ENCODE measurements at regions not wholly inside any gene's neighbourhood (a gene's known extent, or its start where the extent isn't known, plus 50 kb on each side); places are given as distances from the start of the nearest gene placed in this dataset.
A peak's percentile ranks its signal among the peaks of the same experiment; 100 is the strongest.

GRCh38 chr2:48912110-48912509, 156.6 kb upstream of the LHCGR start:
- DNase-seq (ENCODE audit: low read depth, low spot score): peak; percentile 7

- DNase-seq (ENCODE audit: low read depth, low spot score): no peak
Observed at GRCh38 chr2:48910961-48911360, 155.4 kb upstream of the LHCGR start.

GRCh38 chr2:48906633-48907032, 151.1 kb upstream of the LHCGR start:
- no peak for DNase-seq (ENCODE audit: low read depth, low spot score)

GRCh38 chr2:48905696-48906095, 150.2 kb upstream of the LHCGR start:
- DNase-seq (ENCODE audit: low read depth, low spot score): no peak

- DNase-seq (ENCODE audit: low read depth, low spot score): no peak
Observed at GRCh38 chr2:48902521-48902920, 147.0 kb upstream of the LHCGR start.

GRCh38 chr2:48901416-48901815, 145.9 kb upstream of the LHCGR start:
- no peak for DNase-seq (ENCODE audit: low read depth, low spot score)

- DNase-seq (ENCODE audit: low read depth, low spot score): no peak
Observed at GRCh38 chr2:48901015-48901343, 145.5 kb upstream of the LHCGR start.

GRCh38 chr2:48900321-48901014, 144.9 kb upstream of the LHCGR start:
- DNase-seq (ENCODE audit: low read depth, low spot score): no peak

- no peak for DNase-seq (ENCODE audit: low read depth, low spot score)
Observed at GRCh38 chr2:48896870-48897269, 141.3 kb upstream of the LHCGR start.

GRCh38 chr2:48890454-48891131, 135.1 kb upstream of the LHCGR start:
- DNase-seq (ENCODE audit: low read depth, low spot score): no peak

GRCh38 chr2:48888066-48888465, 132.5 kb upstream of the LHCGR start:
- no peak for DNase-seq (ENCODE audit: low read depth, low spot score)

- no peak for DNase-seq (ENCODE audit: low read depth, low spot score)
Observed at GRCh38 chr2:48886919-48887318, 131.4 kb upstream of the LHCGR start.

GRCh38 chr2:48885841-48886240, 130.3 kb upstream of the LHCGR start:
- DNase-seq (ENCODE audit: low read depth, low spot score): no peak

- DNase-seq (ENCODE audit: low read depth, low spot score): peak; percentile 19
Observed at GRCh38 chr2:48883661-48884060, 128.1 kb upstream of the LHCGR start.

- no peak for DNase-seq (ENCODE audit: low read depth, low spot score)
Observed at GRCh38 chr2:48874282-48874681, 118.8 kb upstream of the LHCGR start.

GRCh38 chr2:48873666-48874065, 118.1 kb upstream of the LHCGR start:
- DNase-seq (ENCODE audit: low read depth, low spot score): no peak

- DNase-seq (ENCODE audit: low read depth, low spot score): no peak
Observed at GRCh38 chr2:48870942-48871341, 115.4 kb upstream of the LHCGR start.

- DNase-seq (ENCODE audit: low read depth, low spot score): no peak
Observed at GRCh38 chr2:48870503-48870902, 115.0 kb upstream of the LHCGR start.

- no peak for DNase-seq (ENCODE audit: low read depth, low spot score)
Observed at GRCh38 chr2:48865704-48866103, 110.2 kb upstream of the LHCGR start.

GRCh38 chr2:48860380-48860779, 104.9 kb upstream of the LHCGR start:
- DNase-seq (ENCODE audit: low read depth, low spot score): no peak

- no peak for DNase-seq (ENCODE audit: low read depth, low spot score)
Observed at GRCh38 chr2:48856657-48857056, 101.1 kb upstream of the LHCGR start.

- no peak for DNase-seq (ENCODE audit: low read depth, low spot score)
Observed at GRCh38 chr2:48856144-48856543, 100.6 kb upstream of the LHCGR start.

- DNase-seq (ENCODE audit: low read depth, low spot score): no peak
Observed at GRCh38 chr2:48855142-48855541, 99.6 kb upstream of the LHCGR start.

- no peak for DNase-seq (ENCODE audit: low read depth, low spot score)
Observed at GRCh38 chr2:48854681-48855080, 99.2 kb upstream of the LHCGR start.

All from astrocyte of the hippocampus (primary cell).